ENCODE measurements at regions not wholly inside any gene's neighbourhood (a gene's known extent, or its start where the extent isn't known, plus 50 kb on each side); places are given as distances from the start of the nearest gene placed in this dataset.

DNA sequence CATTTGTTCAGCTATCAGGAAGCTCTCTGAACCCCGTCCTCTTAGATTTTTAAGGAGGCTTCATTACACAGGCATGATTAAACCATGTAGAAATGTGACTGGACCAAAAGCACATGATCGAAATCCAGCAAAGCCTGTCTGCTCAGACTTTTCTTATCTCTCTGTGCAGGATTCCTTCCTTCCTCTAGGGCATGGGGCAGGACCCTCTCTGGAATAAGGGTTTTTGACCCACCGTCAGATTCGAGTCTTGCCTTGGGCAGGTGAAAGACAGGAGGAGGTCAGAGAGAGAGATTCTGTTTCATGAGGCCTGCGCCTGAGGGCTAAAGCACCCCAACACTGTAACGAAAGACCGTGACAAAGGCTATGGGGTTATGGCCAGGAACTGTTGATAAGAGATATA is 136.8 kb downstream of the RHOU start:
- ChIA-PET POLR2A (no interaction called here), CTCF (ENCODE audit: low intra/inter-chr PET ratio, low total read pairs) (no interaction called here)
- no peak for DNase-seq (ENCODE audit: low spot score)
- no peaks in the 10 kb centered on the region for H3K79me2 ChIP-seq (ENCODE audit: insufficient read depth, low read length)
- no peaks in the 10 kb centered on the region for H3K36me3 ChIP-seq (replicated peaks in 1 of 2; ENCODE audit: control insufficient read depth in 1 of 2, insufficient read depth in 2 of 2, low read length in 2 of 2)
- H3K9me3 ChIP-seq (ENCODE audit: low read length): no peaks in the 10 kb centered on the region
- peaks cover 44% of the 10 kb centered on the region for H3K4me1 ChIP-seq (ENCODE audit: insufficient read depth, low read length)
- H3K27me3 ChIP-seq (ENCODE audit: control insufficient read depth in 1 of 2, insufficient read depth in 2 of 2, low read length in 2 of 2): peaks cover 0 to 4% of the 10 kb centered on the region in 2 experiments; a peak in 2 of 5 replicates
- ATAC-seq: no peak
- no peak overlapping the region for H3K4me3 ChIP-seq (replicated peaks in 1 of 3; ENCODE audit: insufficient read depth in 1 of 3, low read depth in 2 of 3, low read length in 3 of 3)
- FAIRE-seq: no peak
- 84% methylated on average over 7 of the region's 7 CpGs for WGBS (ENCODE audit: low lambda C conversion rate)
- H4K20me1 ChIP-seq (ENCODE audit: insufficient read depth, low read length): no peaks in the 10 kb centered on the region
- no peak overlapping the region for H3K4me2 ChIP-seq (ENCODE audit: low read depth, low read length)
- H2AFZ ChIP-seq (ENCODE audit: low read length): no peak overlapping the region
- no peak for TF ChIP-seq BORCS8-MEF2B (CRISPR knock-in tag; IDR thresholded peaks at IDR 0.05)
- H3K27ac ChIP-seq (ENCODE audit: extremely low read length, insufficient read depth, low read length): no peak overlapping the region
- no peak overlapping the region for H3K9ac ChIP-seq (ENCODE audit: insufficient read depth, low read depth, low read length)
- intact Hi-C loops (cut with micrococcal nuclease; ENCODE audit: unreplicated experiment) (no loop called here), in situ Hi-C loops (cut with HindIII; ENCODE audit: extremely low pct_ligation_motif_present, low pct_unique_long_range_greater_than_20kb) (no loop called here)
- BruUV-seq (replicated peaks): no TSS peak

GRCh38 chr1:228873709-228874108 is 138.4 kb downstream of the RHOU start:
- H3K27me3 ChIP-seq (ENCODE audit: control insufficient read depth in 1 of 2, insufficient read depth in 2 of 2, low read length in 2 of 2): peaks cover 0 to 4% of the 10 kb centered on the region in 2 experiments; a peak in 2 of 5 replicates
- H2AFZ ChIP-seq (ENCODE audit: low read length): no peak overlapping the region
- in situ Hi-C loops (cut with HindIII; ENCODE audit: extremely low pct_ligation_motif_present, low pct_unique_long_range_greater_than_20kb) (no loop called here), intact Hi-C loops (cut with micrococcal nuclease; ENCODE audit: unreplicated experiment) (no loop called here)
- no peaks in the 10 kb centered on the region for H4K20me1 ChIP-seq (ENCODE audit: insufficient read depth, low read length)
- CTCF ChIA-PET (ENCODE audit: low intra/inter-chr PET ratio, low total read pairs): no interaction called here
- H3K4me1 ChIP-seq (ENCODE audit: insufficient read depth, low read length): peaks cover 29% of the 10 kb centered on the region
- no peaks in the 10 kb centered on the region for H3K79me2 ChIP-seq (ENCODE audit: insufficient read depth, low read length)
- H3K9me3 ChIP-seq (ENCODE audit: low read length): no peaks in the 10 kb centered on the region
- POLR2A ChIA-PET: interaction anchor here (1.0 kb wide), 1 partner anchor 36 kb away, joined by 3 read pairs; no protein-coding TSS in a partner anchor
- no peak for FAIRE-seq
- no peak for DNase-seq (ENCODE audit: low spot score)
- no peaks in the 10 kb centered on the region for H3K36me3 ChIP-seq (replicated peaks in 1 of 2; ENCODE audit: control insufficient read depth in 1 of 2, insufficient read depth in 2 of 2, low read length in 2 of 2)
- 44% methylated on average over 3 of the region's 3 CpGs for WGBS (ENCODE audit: low lambda C conversion rate)
- H3K9ac ChIP-seq (ENCODE audit: insufficient read depth, low read depth, low read length): no peak overlapping the region
- no peak overlapping the region for H3K27ac ChIP-seq (ENCODE audit: extremely low read length, insufficient read depth, low read length)
- BruUV-seq (replicated peaks): no TSS peak
- ATAC-seq: no peak
- no peak overlapping the region for H3K4me2 ChIP-seq (ENCODE audit: low read depth, low read length)
- no peak overlapping the region for H3K4me3 ChIP-seq (replicated peaks in 1 of 3; ENCODE audit: insufficient read depth in 1 of 3, low read depth in 2 of 3, low read length in 3 of 3)
- no peak for TF ChIP-seq RFX3 (CRISPR knock-in tag; IDR thresholded peaks at IDR 0.05)
- TF ChIP-seq ZNF263 (CRISPR knock-in tag; IDR thresholded peaks at IDR 0.05): no peak
- TF ChIP-seq MZF1 (CRISPR knock-in tag; IDR thresholded peaks at IDR 0.05; ENCODE audit: borderline replicate concordance): no peak
- TF ChIP-seq MIER3 (CRISPR knock-in tag; IDR thresholded peaks at IDR 0.05; ENCODE audit: borderline replicate concordance): no peak
- TF ChIP-seq, protein P1, sequence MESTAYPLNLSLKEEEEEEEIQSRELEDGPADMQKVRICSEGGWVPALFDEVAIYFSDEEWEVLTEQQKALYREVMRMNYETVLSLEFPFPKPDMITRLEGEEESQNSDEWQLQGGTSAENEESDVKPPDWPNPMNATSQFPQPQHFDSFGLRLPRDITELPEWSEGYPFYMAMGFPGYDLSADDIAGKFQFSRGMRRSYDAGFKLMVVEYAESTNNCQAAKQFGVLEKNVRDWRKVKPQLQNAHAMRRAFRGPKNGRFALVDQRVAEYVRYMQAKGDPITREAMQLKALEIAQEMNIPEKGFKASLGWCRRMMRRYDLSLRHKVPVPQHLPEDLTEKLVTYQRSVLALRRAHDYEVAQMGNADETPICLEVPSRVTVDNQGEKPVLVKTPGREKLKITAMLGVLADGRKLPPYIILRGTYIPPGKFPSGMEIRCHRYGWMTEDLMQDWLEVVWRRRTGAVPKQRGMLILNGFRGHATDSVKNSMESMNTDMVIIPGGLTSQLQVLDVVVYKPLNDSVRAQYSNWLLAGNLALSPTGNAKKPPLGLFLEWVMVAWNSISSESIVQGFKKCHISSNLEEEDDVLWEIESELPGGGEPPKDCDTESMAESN (CRISPR knock-in tag; conservative IDR thresholded peaks at IDR 0.05): no peak
- TF ChIP-seq ZNF615 (CRISPR knock-in tag; IDR thresholded peaks at IDR 0.05; ENCODE audit: borderline replicate concordance): no peak
- TF ChIP-seq ZNF703 (CRISPR knock-in tag; IDR thresholded peaks at IDR 0.05; ENCODE audit: borderline replicate concordance): no peak
- TF ChIP-seq RERE (CRISPR knock-in tag; IDR thresholded peaks at IDR 0.05; ENCODE audit: low read depth): no peak
- no peak for TF ChIP-seq KAT7 (CRISPR knock-in tag; IDR thresholded peaks at IDR 0.05; ENCODE audit: borderline replicate concordance)
- no peak for TF ChIP-seq ASH2L (IDR thresholded peaks at IDR 0.05; ENCODE audit: insufficient read length, low read depth, low read length)
- no peak for TF ChIP-seq ZNF496 (CRISPR knock-in tag; IDR thresholded peaks at IDR 0.05; ENCODE audit: insufficient replicate concordance)
- TF ChIP-seq ZNF761 (CRISPR knock-in tag; conservative IDR thresholded peaks at IDR 0.05): no peak

All from HepG2 (cell line).